C4-2B (cell line): ENCODE measurements at regions not wholly inside any gene's neighbourhood (a gene's known extent, or its start where the extent isn't known, plus 50 kb on each side); places are given as distances from the start of the nearest gene placed in this dataset.
"Not testable (repeated sequence)": the region's sequence is repeated elsewhere in the genome, so short reads cannot be mapped to it uniquely, and the experiment has no call there.

ENCODE experiments used
- ZFX ChIP-seq: fragments of 450-650 bp; IDR thresholded peaks from 2 replicates; pipeline ENCODE4 v1.6.1; 2017
- TF ChIP-seq, protein P1 (sequence below): fragments of 450-650 bp; conservative IDR thresholded peaks from 2 replicates; pipeline ENCODE4 v1.5.1; 2017; ENCODE audit warnings: mild to moderate bottlenecking

DNA sequence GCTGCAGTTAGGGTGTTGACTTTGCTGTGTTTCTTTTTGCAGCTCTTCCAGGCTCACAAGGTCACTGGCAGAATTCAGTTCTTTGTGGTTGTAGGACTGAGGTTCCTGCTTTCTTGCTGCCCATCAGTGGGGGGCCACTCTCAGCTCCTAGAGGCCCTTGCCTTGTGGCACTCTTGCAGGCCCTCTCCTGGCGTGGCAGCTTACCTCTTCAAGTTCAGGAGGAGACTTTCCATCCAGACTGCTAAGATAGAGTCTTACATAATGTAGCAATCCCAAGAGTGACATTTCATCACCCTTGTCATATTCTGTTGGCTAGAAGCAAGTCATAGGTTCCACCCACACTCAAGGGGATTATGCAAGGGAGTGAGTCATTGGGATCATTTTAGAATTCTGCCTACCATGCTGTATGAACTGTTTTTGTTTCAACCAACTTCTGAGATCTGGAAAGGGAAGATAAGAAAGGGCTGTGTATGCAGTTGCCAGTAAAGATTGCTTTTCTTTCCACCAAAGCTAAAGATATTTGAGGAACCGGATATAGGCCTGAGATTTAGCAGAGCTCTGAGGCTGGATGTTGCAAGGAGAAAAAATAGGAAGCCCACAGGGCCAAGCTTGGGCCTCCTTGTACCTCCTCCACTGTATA, 91.7 kb downstream of the FAM72B start:
- TF ChIP-seq, protein P1, sequence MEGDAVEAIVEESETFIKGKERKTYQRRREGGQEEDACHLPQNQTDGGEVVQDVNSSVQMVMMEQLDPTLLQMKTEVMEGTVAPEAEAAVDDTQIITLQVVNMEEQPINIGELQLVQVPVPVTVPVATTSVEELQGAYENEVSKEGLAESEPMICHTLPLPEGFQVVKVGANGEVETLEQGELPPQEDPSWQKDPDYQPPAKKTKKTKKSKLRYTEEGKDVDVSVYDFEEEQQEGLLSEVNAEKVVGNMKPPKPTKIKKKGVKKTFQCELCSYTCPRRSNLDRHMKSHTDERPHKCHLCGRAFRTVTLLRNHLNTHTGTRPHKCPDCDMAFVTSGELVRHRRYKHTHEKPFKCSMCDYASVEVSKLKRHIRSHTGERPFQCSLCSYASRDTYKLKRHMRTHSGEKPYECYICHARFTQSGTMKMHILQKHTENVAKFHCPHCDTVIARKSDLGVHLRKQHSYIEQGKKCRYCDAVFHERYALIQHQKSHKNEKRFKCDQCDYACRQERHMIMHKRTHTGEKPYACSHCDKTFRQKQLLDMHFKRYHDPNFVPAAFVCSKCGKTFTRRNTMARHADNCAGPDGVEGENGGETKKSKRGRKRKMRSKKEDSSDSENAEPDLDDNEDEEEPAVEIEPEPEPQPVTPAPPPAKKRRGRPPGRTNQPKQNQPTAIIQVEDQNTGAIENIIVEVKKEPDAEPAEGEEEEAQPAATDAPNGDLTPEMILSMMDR, result not testable (repeated sequence)
- not testable (repeated sequence) for TF ChIP-seq ZFX
